ENCODE measurements at regions not wholly inside any gene's neighbourhood (a gene's known extent, or its start where the extent isn't known, plus 50 kb on each side); places are given as distances from the start of the nearest gene placed in this dataset.

GRCh38 chr2:67733517-67733916 is 329.3 kb downstream of the C1D start:
- TF ChIP-seq HEYL (CRISPR knock-in tag; IDR thresholded peaks at IDR 0.05) (no peak), CTCF (IDR thresholded peaks at IDR 0.05) (peak; percentile 41; the same call in 2 of the 3 replicates), E2F6 (IDR thresholded peaks at IDR 0.05; ENCODE audit: borderline replicate concordance, low read depth) (no peak), REST (IDR thresholded peaks at IDR 0.05) (no peak), POLR2A (IDR thresholded peaks at IDR 0.05; ENCODE audit: low read length) (no peak), RCOR1 (IDR thresholded peaks at IDR 0.05; ENCODE audit: low read depth, low read length) (no peak)
